BJ (cell line): ENCODE measurements at regions not wholly inside any gene's neighbourhood (a gene's known extent, or its start where the extent isn't known, plus 50 kb on each side); places are given as distances from the start of the nearest gene placed in this dataset.

Source experiments
- CTCF ChIA-PET: fragments of 350-600 bp; formaldehyde crosslinking; extraction: SDS; loops from one replicate; lab custom pipeline; 2021; ENCODE audit warnings: antibody characterized with exemption, inconsistent platforms; lab: Yijun Ruan, JAX
- POLR2A ChIA-PET: fragments of 300-600 bp; sonication (Branson Sonifier 250); formaldehyde crosslinking; extraction: SDS; loops from one replicate; lab custom pipeline; 2021; ENCODE audit warnings: antibody characterized with exemption; lab: Charles Lee
- DNase-seq: peaks from one replicate; pipeline ENCODE4 v3.0.0-alpha.2; 2011; ENCODE audit warnings: low read depth
- H3K27me3 ChIP-seq: 2 replicates; pipeline ENCODE4 v1.6.0; 2011; ENCODE audit warnings: low read length; ENCODE audit not compliant: control insufficient read depth, insufficient read depth
- H3K36me3 ChIP-seq: 2 replicates; pipeline ENCODE4 v1.5.1; 2011; ENCODE audit warnings: low read length; ENCODE audit not compliant: control insufficient read depth, insufficient read depth
- H3K4me3 ChIP-seq: 2 replicates; pipeline ENCODE4 v1.5.1; 2011; ENCODE audit warnings: low read depth, mild to moderate bottlenecking, control low read depth, low read length
- TF ChIP-seq, protein P1 (sequence below): IDR thresholded peaks from 2 replicates; pipeline ENCODE4 v1.5.1; 2011; ENCODE audit warnings: low read depth, mild to moderate bottlenecking, control low read depth, inconsistent platforms, low read length, moderate library complexity; ENCODE audit not compliant: insufficient read depth

GRCh38 chr3:13703071-13703470 lies 154.1 kb downstream of the FBLN2 start:
- ChIA-PET CTCF (no interaction called here), POLR2A (no interaction called here)
- no peak for DNase-seq
- Histone ChIP-seq H3K27me3 (no peaks in the 10 kb centered on the region; the same call in 1 of the 2 replicates), H3K36me3 (no peaks in the 10 kb centered on the region), H3K4me3 (no peak overlapping the region)
- TF ChIP-seq, protein P1, sequence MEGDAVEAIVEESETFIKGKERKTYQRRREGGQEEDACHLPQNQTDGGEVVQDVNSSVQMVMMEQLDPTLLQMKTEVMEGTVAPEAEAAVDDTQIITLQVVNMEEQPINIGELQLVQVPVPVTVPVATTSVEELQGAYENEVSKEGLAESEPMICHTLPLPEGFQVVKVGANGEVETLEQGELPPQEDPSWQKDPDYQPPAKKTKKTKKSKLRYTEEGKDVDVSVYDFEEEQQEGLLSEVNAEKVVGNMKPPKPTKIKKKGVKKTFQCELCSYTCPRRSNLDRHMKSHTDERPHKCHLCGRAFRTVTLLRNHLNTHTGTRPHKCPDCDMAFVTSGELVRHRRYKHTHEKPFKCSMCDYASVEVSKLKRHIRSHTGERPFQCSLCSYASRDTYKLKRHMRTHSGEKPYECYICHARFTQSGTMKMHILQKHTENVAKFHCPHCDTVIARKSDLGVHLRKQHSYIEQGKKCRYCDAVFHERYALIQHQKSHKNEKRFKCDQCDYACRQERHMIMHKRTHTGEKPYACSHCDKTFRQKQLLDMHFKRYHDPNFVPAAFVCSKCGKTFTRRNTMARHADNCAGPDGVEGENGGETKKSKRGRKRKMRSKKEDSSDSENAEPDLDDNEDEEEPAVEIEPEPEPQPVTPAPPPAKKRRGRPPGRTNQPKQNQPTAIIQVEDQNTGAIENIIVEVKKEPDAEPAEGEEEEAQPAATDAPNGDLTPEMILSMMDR: no peak

GRCh38 chr3:13702286-13702685 lies 153.4 kb downstream of the FBLN2 start:
- Histone ChIP-seq H3K4me3 (no peak overlapping the region), H3K27me3 (no peaks in the 10 kb centered on the region; the same call in 1 of the 2 replicates), H3K36me3 (no peaks in the 10 kb centered on the region)
- POLR2A ChIA-PET: no interaction called here
- DNase-seq: no peak
- TF ChIP-seq, protein P1: no peak
- CTCF ChIA-PET: no interaction called here

DNA sequence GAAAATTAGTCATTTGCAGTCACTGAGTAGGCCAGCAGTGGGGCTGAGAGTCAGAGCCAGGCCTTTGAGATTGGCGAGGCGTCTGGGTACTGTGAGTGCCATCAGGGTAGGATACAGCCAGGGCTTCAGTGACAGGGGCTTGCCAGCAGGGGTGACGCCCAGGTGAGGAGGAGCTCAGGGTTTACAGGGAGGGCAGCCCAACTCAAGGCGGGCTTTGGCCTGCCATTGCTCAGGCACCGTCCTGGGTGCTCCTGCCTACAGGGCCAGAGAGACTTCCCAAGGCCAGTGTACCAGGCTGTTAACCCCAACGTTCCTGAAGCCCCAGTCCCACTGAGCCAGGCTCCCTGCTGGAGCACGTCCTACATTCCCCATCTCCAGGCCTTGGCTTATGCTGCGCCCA lies 152.0 kb downstream of the FBLN2 start:
- ChIA-PET POLR2A (no interaction called here), CTCF (no interaction called here)
- H3K36me3 ChIP-seq: no peaks in the 10 kb centered on the region
- TF ChIP-seq, protein P1: no peak
- no peaks in the 10 kb centered on the region; the same call in 1 of the 2 replicates for H3K27me3 ChIP-seq
- H3K4me3 ChIP-seq: no peak overlapping the region
- no peak for DNase-seq

DNA sequence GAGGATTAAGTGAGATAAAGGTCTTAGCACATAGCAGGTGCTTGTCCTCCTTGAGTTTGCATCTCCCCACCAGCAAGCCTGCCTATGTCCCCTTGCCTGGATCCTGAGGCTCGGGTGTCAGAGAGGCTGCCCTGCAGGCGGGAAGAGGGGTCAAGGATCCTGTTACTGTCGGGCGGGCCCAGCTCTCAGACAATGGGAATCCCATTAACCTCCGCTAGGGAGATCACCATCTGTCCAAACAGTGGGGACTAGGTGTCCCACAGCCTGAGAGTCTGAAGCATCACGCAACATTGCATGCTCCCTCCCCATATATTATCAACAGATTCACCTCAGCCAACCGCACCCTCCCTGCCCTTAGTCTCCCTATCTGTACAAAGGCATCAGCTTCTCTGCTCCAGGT lies 151.4 kb downstream of the FBLN2 start:
- ChIA-PET CTCF (no interaction called here), POLR2A (interaction anchor here (0.5 kb wide), 1 partner anchor 690 kb away, joined by 5 read pairs; no protein-coding TSS in a partner anchor)
- H3K36me3 ChIP-seq: no peaks in the 10 kb centered on the region
- no peaks in the 10 kb centered on the region; the same call in 1 of the 2 replicates for H3K27me3 ChIP-seq
- TF ChIP-seq, protein P1: no peak
- no peak overlapping the region for H3K4me3 ChIP-seq
- DNase-seq: no peak

DNA sequence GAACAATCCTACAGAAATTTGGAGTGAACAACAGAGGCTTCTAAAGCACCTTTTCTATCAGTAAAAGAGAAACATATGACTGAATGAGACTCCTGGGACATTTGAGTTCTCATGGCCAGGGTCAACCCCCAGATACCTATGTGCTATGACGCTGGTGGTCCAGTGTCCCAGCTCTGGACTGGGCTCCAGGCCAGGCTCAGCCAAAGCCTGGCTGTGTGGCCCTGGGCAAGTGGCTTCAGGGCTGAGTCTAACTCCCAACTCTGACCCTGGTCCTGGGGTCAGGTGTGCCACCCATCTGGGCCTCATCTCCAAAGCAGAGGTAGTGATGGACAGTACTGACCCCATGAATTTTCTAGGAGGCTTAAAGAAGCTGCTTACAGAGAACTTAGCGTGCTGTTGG lies 147.8 kb downstream of the FBLN2 start:
- Histone ChIP-seq H3K27me3 (no peaks in the 10 kb centered on the region), H3K4me3 (no peak overlapping the region), H3K36me3 (no peaks in the 10 kb centered on the region)
- ChIA-PET CTCF (no interaction called here), POLR2A (no interaction called here)
- TF ChIP-seq, protein P1: no peak
- no peak for DNase-seq
